H1 (cell line): ENCODE measurements at regions not wholly inside any gene's neighbourhood (a gene's known extent, or its start where the extent isn't known, plus 50 kb on each side); places are given as distances from the start of the nearest gene placed in this dataset.

Source experiments
- CHD7 ChIP-seq: fragments of 300-600 bp; sonication (generic); IDR thresholded peaks from 2 replicates; pipeline ENCODE4 v1.7.1; 2012; ENCODE audit warnings: low read length, moderate library complexity, mild to moderate bottlenecking, inconsistent platforms; ENCODE audit not compliant: insufficient replicate concordance

GRCh38 chr11:127106938-127107337 lies 106.4 kb upstream of the KIRREL3 start (continued):
- no peak for TF ChIP-seq CHD7
